Erythroblast (primary cell): ENCODE measurements at regions not wholly inside any gene's neighbourhood (a gene's known extent, or its start where the extent isn't known, plus 50 kb on each side); places are given as distances from the start of the nearest gene placed in this dataset.

Experiments used
- GATA1 ChIP-seq: IDR thresholded peaks from 2 replicates; pipeline ENCODE4 v1.6.1; 2011; ENCODE audit warnings: low read depth, mild to moderate bottlenecking, control low read depth, low read length, moderate library complexity
- POLR2A ChIP-seq: IDR thresholded peaks from 2 replicates; pipeline ENCODE4 v1.6.1; 2011; ENCODE audit warnings: mild to moderate bottlenecking, low read length

GRCh38 chr14:87063181-87063580, 929.8 kb downstream of the GALC start:
- TF ChIP-seq POLR2A (no peak), GATA1 (no peak)
